OCI-LY7 (cell line): ENCODE measurements at regions not wholly inside any gene's neighbourhood (a gene's known extent, or its start where the extent isn't known, plus 50 kb on each side); places are given as distances from the start of the nearest gene placed in this dataset.

ENCODE experiments used
- EZH2phosphoT487 ChIP-seq: fragments of 200-600 bp; sonication (generic); IDR thresholded peaks from 2 replicates; pipeline ENCODE4 v1.6.1; 2018; ENCODE audit warnings: low read depth, borderline replicate concordance, mild to moderate bottlenecking, mixed run types, antibody characterized with exemption, low read length, moderate library complexity, mixed read lengths
- TF ChIP-seq, protein P1 (sequence below): fragments of 200-600 bp; sonication (generic); conservative IDR thresholded peaks from 2 replicates; pipeline ENCODE4 v1.5.1; 2014; ENCODE audit warnings: mild to moderate bottlenecking, antibody characterized with exemption, low read length, moderate library complexity, mixed read lengths

DNA sequence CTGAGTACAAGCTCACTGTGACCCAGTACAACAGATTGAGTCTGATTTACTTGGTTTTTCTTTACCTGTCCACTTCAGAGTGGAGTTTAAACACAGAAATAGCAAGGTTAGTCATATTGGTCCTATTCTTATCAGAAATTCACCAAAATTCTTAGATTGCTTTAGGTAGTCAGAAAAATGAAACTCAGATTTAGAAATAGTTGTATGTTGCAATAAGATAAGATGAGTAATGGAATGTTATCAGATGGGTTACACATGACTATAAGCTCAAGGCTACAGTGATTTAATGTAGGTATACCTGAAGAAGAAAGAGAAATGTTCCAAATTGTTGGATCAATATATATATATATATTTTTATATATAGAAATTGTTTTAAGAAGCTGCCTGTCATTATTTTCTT, 524.1 kb downstream of the LRFN5 start:
- TF ChIP-seq, protein P1, sequence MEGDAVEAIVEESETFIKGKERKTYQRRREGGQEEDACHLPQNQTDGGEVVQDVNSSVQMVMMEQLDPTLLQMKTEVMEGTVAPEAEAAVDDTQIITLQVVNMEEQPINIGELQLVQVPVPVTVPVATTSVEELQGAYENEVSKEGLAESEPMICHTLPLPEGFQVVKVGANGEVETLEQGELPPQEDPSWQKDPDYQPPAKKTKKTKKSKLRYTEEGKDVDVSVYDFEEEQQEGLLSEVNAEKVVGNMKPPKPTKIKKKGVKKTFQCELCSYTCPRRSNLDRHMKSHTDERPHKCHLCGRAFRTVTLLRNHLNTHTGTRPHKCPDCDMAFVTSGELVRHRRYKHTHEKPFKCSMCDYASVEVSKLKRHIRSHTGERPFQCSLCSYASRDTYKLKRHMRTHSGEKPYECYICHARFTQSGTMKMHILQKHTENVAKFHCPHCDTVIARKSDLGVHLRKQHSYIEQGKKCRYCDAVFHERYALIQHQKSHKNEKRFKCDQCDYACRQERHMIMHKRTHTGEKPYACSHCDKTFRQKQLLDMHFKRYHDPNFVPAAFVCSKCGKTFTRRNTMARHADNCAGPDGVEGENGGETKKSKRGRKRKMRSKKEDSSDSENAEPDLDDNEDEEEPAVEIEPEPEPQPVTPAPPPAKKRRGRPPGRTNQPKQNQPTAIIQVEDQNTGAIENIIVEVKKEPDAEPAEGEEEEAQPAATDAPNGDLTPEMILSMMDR = no peak
- no peak for TF ChIP-seq EZH2phosphoT487
